HFFc6 (cell line): ENCODE measurements at regions not wholly inside any gene's neighbourhood (a gene's known extent, or its start where the extent isn't known, plus 50 kb on each side); places are given as distances from the start of the nearest gene placed in this dataset.

Experiments
- DNase-seq: peaks from one replicate; pipeline ENCODE4 v3.0.0-alpha.2; 2018
- H3K27ac Mint-ChIP-seq: 2 replicates; pipeline ENCODE4 v1.8.0; 2020; ENCODE audit warnings: mild to moderate bottlenecking, mixed read lengths
- H3K27me3 Mint-ChIP-seq: 2 replicates; pipeline ENCODE4 v1.8.0; 2021; ENCODE audit warnings: mild to moderate bottlenecking, moderate library complexity, mixed read lengths; ENCODE audit not compliant: insufficient read depth
- H3K36me3 Mint-ChIP-seq: 2 replicates; pipeline ENCODE4 v1.8.0; 2021; ENCODE audit warnings: low read depth, mixed read lengths
- H3K4me1 Mint-ChIP-seq: 2 replicates; pipeline ENCODE4 v1.8.0; 2020; ENCODE audit warnings: low read depth, mixed read lengths
- H3K4me3 Mint-ChIP-seq: 2 replicates; pipeline ENCODE4 v1.8.0; 2020; ENCODE audit warnings: mild to moderate bottlenecking, moderate library complexity, mixed read lengths
- H3K9me3 Mint-ChIP-seq: 2 replicates; pipeline ENCODE4 v1.8.0; 2020; ENCODE audit warnings: mild to moderate bottlenecking, mixed read lengths
- TF ChIP-seq, protein P1 (sequence below): fragments of 200-600 bp; sonication (generic); IDR thresholded peaks from 2 replicates; pipeline ENCODE4 v1.5.0; 2021; ENCODE audit warnings: antibody characterized with exemption, mild to moderate bottlenecking

DNA sequence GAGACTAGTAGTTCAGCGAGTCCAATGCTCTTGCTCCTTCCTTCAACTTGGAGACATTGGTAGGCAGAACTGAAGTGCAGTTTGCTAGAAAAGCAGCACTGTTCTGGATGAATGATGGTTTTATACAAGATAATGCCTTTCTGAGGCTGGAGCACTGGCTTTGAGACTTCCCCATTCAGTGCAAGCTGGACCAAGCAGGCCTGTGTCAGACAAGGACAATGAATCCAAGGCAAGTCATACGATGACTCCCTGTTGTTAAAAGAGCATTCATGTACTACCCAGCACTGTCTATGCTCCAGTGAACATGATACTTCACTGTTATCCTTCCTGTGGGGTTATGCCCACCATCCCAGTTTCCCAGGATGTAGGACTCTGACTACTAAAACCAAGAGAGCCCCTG lies 242.3 kb upstream of the RAG2 start:
- Mint-ChIP-seq H3K36me3 (no peaks in the 10 kb centered on the region), H3K9me3 (peaks cover 34% of the 10 kb centered on the region), H3K27me3 (no peaks in the 10 kb centered on the region), H3K4me3 (no peak overlapping the region), H3K27ac (no peak overlapping the region), H3K4me1 (no peaks in the 10 kb centered on the region)
- no peak for DNase-seq
- TF ChIP-seq, protein P1, sequence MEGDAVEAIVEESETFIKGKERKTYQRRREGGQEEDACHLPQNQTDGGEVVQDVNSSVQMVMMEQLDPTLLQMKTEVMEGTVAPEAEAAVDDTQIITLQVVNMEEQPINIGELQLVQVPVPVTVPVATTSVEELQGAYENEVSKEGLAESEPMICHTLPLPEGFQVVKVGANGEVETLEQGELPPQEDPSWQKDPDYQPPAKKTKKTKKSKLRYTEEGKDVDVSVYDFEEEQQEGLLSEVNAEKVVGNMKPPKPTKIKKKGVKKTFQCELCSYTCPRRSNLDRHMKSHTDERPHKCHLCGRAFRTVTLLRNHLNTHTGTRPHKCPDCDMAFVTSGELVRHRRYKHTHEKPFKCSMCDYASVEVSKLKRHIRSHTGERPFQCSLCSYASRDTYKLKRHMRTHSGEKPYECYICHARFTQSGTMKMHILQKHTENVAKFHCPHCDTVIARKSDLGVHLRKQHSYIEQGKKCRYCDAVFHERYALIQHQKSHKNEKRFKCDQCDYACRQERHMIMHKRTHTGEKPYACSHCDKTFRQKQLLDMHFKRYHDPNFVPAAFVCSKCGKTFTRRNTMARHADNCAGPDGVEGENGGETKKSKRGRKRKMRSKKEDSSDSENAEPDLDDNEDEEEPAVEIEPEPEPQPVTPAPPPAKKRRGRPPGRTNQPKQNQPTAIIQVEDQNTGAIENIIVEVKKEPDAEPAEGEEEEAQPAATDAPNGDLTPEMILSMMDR, result no peak

DNA sequence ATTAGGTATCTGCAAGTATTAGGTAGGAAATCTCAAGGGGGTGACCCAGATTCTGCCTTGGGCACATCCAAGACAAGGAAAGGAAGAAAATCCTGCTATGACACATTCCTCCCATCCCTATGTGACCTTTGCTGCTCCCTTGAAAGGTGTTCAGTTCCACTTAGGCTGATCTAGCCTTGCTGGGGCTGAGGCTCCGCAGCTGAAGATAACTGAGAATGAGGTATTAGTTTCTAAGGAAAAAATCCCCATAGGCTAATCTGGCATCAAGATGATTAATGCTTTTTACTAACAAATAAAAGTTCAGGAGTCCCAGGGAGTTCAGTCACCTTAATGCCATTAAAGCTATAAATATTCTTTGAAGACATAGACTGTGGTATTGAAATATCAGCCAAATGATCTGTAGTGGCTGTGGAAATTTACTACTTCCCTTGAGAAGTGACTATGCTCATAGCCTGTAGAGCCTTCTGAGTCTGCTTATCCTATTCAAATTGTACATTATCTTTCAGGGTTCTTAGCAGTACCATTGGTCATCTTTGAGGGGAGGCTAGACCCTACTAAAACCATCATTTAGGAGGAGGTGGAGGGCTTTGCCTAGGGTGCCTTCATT lies 239.9 kb upstream of the RAG2 start:
- DNase-seq, result no peak
- H3K4me3 Mint-ChIP-seq, result no peak overlapping the region
- H3K27me3 Mint-ChIP-seq, result no peaks in the 10 kb centered on the region
- H3K9me3 Mint-ChIP-seq, result peaks cover 43% of the 10 kb centered on the region
- no peaks in the 10 kb centered on the region for H3K4me1 Mint-ChIP-seq
- no peaks in the 10 kb centered on the region for H3K36me3 Mint-ChIP-seq
- TF ChIP-seq, protein P1, result no peak
- H3K27ac Mint-ChIP-seq, result no peak overlapping the region

DNA sequence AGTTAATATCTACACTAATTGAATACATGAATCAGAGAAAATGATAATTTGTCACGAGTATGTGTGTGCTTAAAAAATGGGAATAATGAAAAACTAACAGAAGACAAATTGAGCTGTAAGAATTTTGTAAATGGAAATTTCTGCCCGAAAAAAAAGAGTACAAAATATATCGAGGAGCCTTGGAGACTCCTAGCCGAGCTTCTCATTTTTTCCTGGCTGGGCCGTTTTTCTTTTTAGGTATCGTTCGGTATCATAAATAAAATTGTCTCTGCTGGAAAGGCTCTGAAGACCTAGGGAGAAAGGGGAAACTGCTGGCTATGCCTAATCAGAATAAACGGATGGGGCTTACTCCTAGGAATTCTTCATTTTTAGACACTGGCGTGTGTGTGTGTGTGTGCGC lies 227.2 kb upstream of the RAG2 start:
- DNase-seq, result no peak
- Mint-ChIP-seq H3K4me3 (no peak overlapping the region), H3K4me1 (no peaks in the 10 kb centered on the region), H3K27ac (no peak overlapping the region), H3K27me3 (no peaks in the 10 kb centered on the region; the same call in 1 of the 2 replicates), H3K9me3 (peaks cover 13% of the 10 kb centered on the region), H3K36me3 (no peaks in the 10 kb centered on the region)
- TF ChIP-seq, protein P1, result no peak

DNA sequence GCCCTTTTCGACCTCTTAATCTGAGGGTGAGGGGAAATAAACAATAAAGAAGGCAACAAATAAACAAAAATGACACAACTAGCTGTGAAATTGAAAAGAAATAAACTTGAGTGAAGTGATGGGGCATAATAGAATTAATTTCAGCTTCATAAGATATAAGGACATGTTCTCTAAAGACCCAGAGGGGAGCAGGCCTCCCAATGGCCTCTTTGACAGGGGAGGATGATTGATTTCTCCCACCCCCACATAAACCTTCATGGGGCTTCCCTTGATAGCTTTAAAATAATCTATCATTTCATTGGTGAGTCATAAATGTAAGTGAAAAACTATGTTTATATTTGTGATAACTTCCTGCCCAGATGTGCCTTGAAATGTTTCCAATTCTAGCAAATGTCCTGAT lies 226.3 kb upstream of the RAG2 start:
- TF ChIP-seq, protein P1, result no peak
- Mint-ChIP-seq H3K36me3 (no peaks in the 10 kb centered on the region), H3K27ac (no peak overlapping the region), H3K4me3 (no peak overlapping the region), H3K4me1 (no peaks in the 10 kb centered on the region), H3K27me3 (no peaks in the 10 kb centered on the region; the same call in 1 of the 2 replicates), H3K9me3 (peaks cover 12% of the 10 kb centered on the region)
- DNase-seq, result no peak

DNA sequence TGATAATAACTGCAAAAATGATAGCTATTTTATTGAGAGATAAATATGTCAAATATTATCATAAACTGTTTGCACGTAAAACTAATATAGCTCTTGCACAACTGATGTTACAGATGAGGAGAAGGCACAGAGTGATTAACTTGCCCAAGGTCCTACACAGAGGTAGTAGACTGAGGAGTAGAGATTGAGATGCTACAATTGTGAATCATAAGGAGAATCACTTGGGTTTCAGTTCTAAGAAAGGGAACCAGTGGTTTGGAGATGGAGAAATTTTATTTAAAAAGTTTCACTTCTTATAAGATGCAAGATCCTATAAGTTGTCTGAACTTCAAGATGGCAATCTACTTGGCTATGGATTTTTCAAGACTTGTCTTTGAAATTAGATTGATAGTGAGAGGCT lies 224.8 kb upstream of the RAG2 start:
- DNase-seq, result no peak
- no peak overlapping the region for H3K27ac Mint-ChIP-seq
- no peaks in the 10 kb centered on the region; the same call in 1 of the 2 replicates for H3K27me3 Mint-ChIP-seq
- H3K9me3 Mint-ChIP-seq, result peaks cover 8% of the 10 kb centered on the region
- H3K4me3 Mint-ChIP-seq, result no peak overlapping the region
- no peaks in the 10 kb centered on the region for H3K36me3 Mint-ChIP-seq
- TF ChIP-seq, protein P1, result no peak
- H3K4me1 Mint-ChIP-seq, result no peaks in the 10 kb centered on the region

DNA sequence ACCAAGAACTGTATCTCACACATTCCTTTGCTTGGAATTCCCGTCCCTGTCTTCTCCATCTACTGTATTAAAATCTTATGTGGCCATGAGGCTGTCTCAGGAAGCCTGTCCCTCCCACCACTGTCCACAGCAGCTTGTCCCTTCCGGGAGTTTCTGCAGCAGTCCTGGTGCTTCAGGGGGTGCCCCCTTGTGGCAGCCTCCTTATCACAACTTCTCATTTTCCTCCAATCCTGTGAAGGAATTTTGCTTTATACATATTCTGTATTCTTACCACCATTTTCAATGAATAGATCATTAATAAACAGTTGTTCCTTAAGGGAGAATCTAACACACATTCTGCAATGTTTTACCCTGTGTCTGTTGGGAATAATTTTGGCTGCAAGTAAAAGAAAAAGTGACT lies 220.4 kb upstream of the RAG2 start:
- H3K9me3 Mint-ChIP-seq, result peaks cover 16% of the 10 kb centered on the region
- H3K4me1 Mint-ChIP-seq, result no peaks in the 10 kb centered on the region
- no peak for DNase-seq
- H3K27ac Mint-ChIP-seq, result no peak overlapping the region
- no peak overlapping the region for H3K4me3 Mint-ChIP-seq
- no peaks in the 10 kb centered on the region for H3K36me3 Mint-ChIP-seq
- no peaks in the 10 kb centered on the region for H3K27me3 Mint-ChIP-seq
- TF ChIP-seq, protein P1, result peak; percentile 38
